Stimulated activated CD4-positive, alpha-beta T cell treated with anti-CD3 and anti-CD28 coated beads, TNF-alpha, amount 100 ng/mL, for 24 hours (primary cell): ENCODE measurements at regions not wholly inside any gene's neighbourhood (a gene's known extent, or its start where the extent isn't known, plus 50 kb on each side); places are given as distances from the start of the nearest gene placed in this dataset.

ENCODE experiments used
- DNase-seq, 3 experiments: peaks; one replicate each; pipeline ENCODE4 v3.0.0-alpha.2; 2020; ENCODE audit warnings: low read depth in 3 of 3

GRCh38 chr9:80382211-80382891, 810.6 kb downstream of the TLE4 start:
- no peak for DNase-seq

GRCh38 chr9:80380301-80380700, 808.5 kb downstream of the TLE4 start:
- DNase-seq: no peak

GRCh38 chr9:80378669-80379293, 807.0 kb downstream of the TLE4 start:
- DNase-seq: no peak

GRCh38 chr9:80376180-80376579, 804.4 kb downstream of the TLE4 start:
- no peak for DNase-seq

- no peak for DNase-seq
Observed at GRCh38 chr9:80375477-80375876, 803.7 kb downstream of the TLE4 start.

GRCh38 chr9:80369641-80370040, 797.9 kb downstream of the TLE4 start:
- no peak for DNase-seq

- DNase-seq: no peak
Observed at GRCh38 chr9:80366626-80367025, 794.9 kb downstream of the TLE4 start.

- DNase-seq: no peak
Observed at GRCh38 chr9:80359941-80360881, 788.4 kb downstream of the TLE4 start.

GRCh38 chr9:80359291-80359690, 787.5 kb downstream of the TLE4 start:
- no peak for DNase-seq

- no peak for DNase-seq
Observed at GRCh38 chr9:80352967-80353366, 781.2 kb downstream of the TLE4 start.

- DNase-seq: no peak
Observed at GRCh38 chr9:80351612-80352011, 779.8 kb downstream of the TLE4 start.

GRCh38 chr9:80326105-80326504, 754.3 kb downstream of the TLE4 start:
- DNase-seq: no peak

- DNase-seq: no peak
Observed at GRCh38 chr9:80320916-80321315, 749.2 kb downstream of the TLE4 start.

GRCh38 chr9:80320480-80320879, 748.7 kb downstream of the TLE4 start:
- DNase-seq: no peak

GRCh38 chr9:80305136-80305535, 733.4 kb downstream of the TLE4 start:
- no peak for DNase-seq

GRCh38 chr9:80294955-80295354, 723.2 kb downstream of the TLE4 start:
- DNase-seq: no peak

GRCh38 chr9:80294318-80294717, 722.6 kb downstream of the TLE4 start:
- DNase-seq: no peak

- no peak for DNase-seq
Observed at GRCh38 chr9:80292231-80292630, 720.5 kb downstream of the TLE4 start.

GRCh38 chr9:80285326-80285725, 713.6 kb downstream of the TLE4 start:
- DNase-seq: no peak

- DNase-seq: no peak
Observed at GRCh38 chr9:80282766-80283165, 711.0 kb downstream of the TLE4 start.

- no peak for DNase-seq
Observed at GRCh38 chr9:80259079-80259478, 687.3 kb downstream of the TLE4 start.

GRCh38 chr9:80251778-80252177, 680.0 kb downstream of the TLE4 start:
- no peak for DNase-seq

GRCh38 chr9:80242022-80242421, 670.3 kb downstream of the TLE4 start:
- DNase-seq: no peak
